ENCODE measurements at regions not wholly inside any gene's neighbourhood (a gene's known extent, or its start where the extent isn't known, plus 50 kb on each side); places are given as distances from the start of the nearest gene placed in this dataset.

DNA sequence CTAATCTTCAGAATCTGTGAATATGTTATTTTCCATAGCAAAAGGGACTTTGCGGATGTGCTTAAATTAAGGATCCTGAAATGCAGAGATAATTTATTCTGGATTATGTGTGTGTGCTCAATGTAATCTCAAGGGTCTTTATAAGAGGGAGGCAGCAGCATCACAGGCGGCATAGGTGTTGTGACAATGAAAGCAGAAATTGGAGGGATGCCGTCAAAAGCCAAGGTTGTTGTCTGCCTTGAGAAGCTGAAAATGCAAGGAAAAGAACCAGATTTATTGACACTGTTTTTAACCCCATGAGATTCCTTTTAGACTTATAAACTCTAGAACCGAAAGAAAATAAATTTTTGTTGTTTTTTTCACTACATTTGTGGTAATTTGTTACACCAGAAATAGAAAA is 948.5 kb downstream of the TLE4 start:
- Histone ChIP-seq H3K9me3 (ENCODE audit: insufficient read depth, low read depth, low read length) (no peaks in the 10 kb centered on the region), H3K27me3 (ENCODE audit: insufficient read depth, low read length) (no peaks in the 10 kb centered on the region), H3K27ac (ENCODE audit: low read length) (no peak overlapping the region)

DNA sequence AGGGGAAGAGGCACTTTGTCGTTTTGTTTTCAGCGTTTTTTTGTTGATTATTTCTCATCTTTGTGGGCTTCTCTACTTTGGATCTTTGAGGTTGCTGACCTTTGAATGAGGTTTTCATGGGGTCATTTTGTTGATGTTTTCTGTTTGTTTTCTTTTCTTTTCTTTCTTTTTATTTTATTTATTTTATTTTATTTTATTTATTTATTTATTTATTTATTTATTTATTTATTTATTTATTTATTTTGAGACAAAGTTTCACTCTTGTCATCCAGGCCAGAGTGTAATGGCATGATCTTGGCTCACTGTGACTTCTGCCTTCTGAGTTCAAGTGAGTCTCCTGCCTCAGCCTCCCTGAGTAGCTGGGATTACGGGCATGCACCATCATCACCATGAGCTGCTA is 946.7 kb downstream of the TLE4 start:
- Histone ChIP-seq H3K9ac (ENCODE audit: low read depth, low read length) (no peak overlapping the region), H3K36me3 (ENCODE audit: insufficient read depth, low read depth, low read length) (no peaks in the 10 kb centered on the region), H3K9me3 (ENCODE audit: insufficient read depth, low read depth, low read length) (no peaks in the 10 kb centered on the region), H3K4me1 (ENCODE audit: insufficient read depth, low read length) (no peaks in the 10 kb centered on the region), H3K27me3 (ENCODE audit: insufficient read depth, low read length) (no peaks in the 10 kb centered on the region), H3K4me3 (ENCODE audit: low read length) (no peak overlapping the region), H3K27ac (ENCODE audit: low read length) (no peak overlapping the region)

More for the DNA sequence above, 948.5 kb downstream of the TLE4 start:
- no peak overlapping the region for H3K4me3 ChIP-seq (ENCODE audit: low read length)
- no peak overlapping the region for H3K9ac ChIP-seq (ENCODE audit: low read depth, low read length)
- H3K4me1 ChIP-seq (ENCODE audit: insufficient read depth, low read length): no peaks in the 10 kb centered on the region
- no peaks in the 10 kb centered on the region for H3K36me3 ChIP-seq (ENCODE audit: insufficient read depth, low read depth, low read length)

DNA sequence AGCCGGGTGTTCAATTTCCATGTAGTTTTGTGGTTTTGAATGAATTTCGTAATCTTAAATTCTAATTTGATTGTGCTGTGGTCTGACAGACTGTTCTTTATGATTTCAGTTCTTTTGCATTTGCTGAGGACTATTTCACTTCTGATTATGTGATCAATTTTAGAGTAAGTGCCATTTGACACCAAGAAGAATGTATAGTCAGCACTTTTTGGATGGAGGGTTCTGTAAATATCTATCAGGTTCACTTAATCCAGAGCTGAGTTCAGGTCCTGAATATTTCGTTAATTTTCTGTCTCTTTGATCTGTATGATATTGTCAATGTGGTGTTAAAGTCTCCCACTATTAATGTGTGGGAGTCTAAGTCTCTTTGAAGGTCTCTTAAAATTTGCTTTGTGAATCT is 944.9 kb downstream of the TLE4 start:
- no peak overlapping the region for H3K9ac ChIP-seq (ENCODE audit: low read depth, low read length)
- no peaks in the 10 kb centered on the region for H3K27me3 ChIP-seq (ENCODE audit: insufficient read depth, low read length)
- H3K27ac ChIP-seq (ENCODE audit: low read length): no peak overlapping the region
- no peaks in the 10 kb centered on the region for H3K36me3 ChIP-seq (ENCODE audit: insufficient read depth, low read depth, low read length)
- H3K4me1 ChIP-seq (ENCODE audit: insufficient read depth, low read length): no peaks in the 10 kb centered on the region
- no peak overlapping the region for H3K4me3 ChIP-seq (ENCODE audit: low read length)
- H3K9me3 ChIP-seq (ENCODE audit: insufficient read depth, low read depth, low read length): no peaks in the 10 kb centered on the region

DNA sequence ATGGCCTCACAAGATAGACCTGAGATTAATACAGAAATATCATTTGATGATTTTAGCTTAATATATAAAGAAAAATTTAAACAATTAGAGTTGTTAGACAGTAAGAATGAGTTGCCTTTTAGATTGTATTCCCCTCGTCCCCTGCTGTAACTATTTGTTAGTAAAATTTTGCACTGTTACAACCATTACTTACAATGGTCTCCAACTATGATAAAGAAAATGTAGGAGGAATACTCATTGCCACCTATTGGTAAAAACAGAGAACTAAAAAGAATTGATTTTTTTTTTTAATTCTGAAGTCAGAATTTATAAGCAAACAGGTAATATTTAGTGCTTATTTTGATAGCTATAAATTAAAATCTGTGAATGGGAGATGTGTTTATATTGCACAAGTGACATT is 937.6 kb downstream of the TLE4 start:
- no peak overlapping the region for H3K27ac ChIP-seq (ENCODE audit: low read length)
- no peaks in the 10 kb centered on the region for H3K4me1 ChIP-seq (ENCODE audit: insufficient read depth, low read length)
- H3K9ac ChIP-seq (ENCODE audit: low read depth, low read length): no peak overlapping the region
- H3K36me3 ChIP-seq (ENCODE audit: insufficient read depth, low read depth, low read length): no peaks in the 10 kb centered on the region
- H3K9me3 ChIP-seq (ENCODE audit: insufficient read depth, low read depth, low read length): no peaks in the 10 kb centered on the region
- H3K27me3 ChIP-seq (ENCODE audit: insufficient read depth, low read length): no peaks in the 10 kb centered on the region
- no peak overlapping the region for H3K4me3 ChIP-seq (ENCODE audit: low read length)

DNA sequence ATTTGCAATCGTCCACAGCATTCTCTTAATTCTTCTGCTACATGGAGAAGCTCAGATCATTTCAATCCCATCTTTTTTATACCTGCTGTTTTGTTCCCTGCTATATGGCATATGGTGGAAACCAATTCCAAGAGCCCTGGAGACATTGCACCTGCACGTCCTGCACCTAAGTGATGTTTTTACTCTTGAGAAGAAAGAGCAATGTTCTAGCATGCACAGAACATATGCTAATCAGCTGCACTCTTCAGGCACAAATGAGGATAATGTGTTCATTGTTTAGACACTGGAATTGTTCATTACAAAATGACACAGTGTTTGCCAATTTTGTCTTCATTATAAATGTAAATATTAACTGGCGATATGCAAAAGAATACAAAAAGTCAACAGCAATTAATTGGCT is 935.8 kb downstream of the TLE4 start:
- Histone ChIP-seq H3K36me3 (ENCODE audit: insufficient read depth, low read depth, low read length) (no peaks in the 10 kb centered on the region), H3K9me3 (ENCODE audit: insufficient read depth, low read depth, low read length) (no peaks in the 10 kb centered on the region), H3K9ac (ENCODE audit: low read depth, low read length) (no peak overlapping the region), H3K27me3 (ENCODE audit: insufficient read depth, low read length) (no peaks in the 10 kb centered on the region), H3K27ac (ENCODE audit: low read length) (no peak overlapping the region), H3K4me3 (ENCODE audit: low read length) (no peak overlapping the region), H3K4me1 (ENCODE audit: insufficient read depth, low read length) (no peaks in the 10 kb centered on the region)

DNA sequence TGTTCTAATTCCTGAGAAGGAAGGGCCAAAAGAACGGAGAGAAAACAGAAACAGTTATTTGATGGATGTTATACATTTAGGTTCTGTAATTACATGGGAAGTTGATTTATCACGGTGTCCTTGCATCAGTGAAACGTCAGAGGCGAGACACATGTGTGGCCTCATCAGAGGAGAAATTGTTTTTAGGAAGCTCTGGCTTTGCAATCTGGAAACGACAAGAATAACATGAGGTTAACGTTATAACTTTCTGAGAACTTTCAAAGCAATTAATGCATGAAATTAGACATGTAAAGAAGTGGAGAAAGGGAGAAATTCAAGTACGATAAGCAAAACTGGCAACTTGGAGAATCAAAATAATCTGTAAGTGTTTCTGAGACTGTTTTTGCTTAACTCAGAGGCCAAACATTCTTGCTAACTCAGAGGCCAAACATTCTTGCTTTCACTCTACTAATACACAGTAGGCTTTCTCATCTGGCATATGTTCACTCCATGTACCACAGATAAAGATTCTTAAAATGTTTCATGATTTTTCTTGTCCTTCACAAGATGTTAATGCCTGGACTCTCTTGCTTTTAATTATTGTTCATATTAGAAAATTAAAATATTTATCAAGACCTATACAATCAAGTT is 933.0 kb downstream of the TLE4 start:
- Histone ChIP-seq H3K27me3 (ENCODE audit: insufficient read depth, low read length) (no peaks in the 10 kb centered on the region), H3K4me3 (ENCODE audit: low read length) (no peak overlapping the region), H3K4me1 (ENCODE audit: insufficient read depth, low read length) (no peaks in the 10 kb centered on the region), H3K9ac (ENCODE audit: low read depth, low read length) (no peak overlapping the region), H3K9me3 (ENCODE audit: insufficient read depth, low read depth, low read length) (no peaks in the 10 kb centered on the region), H3K27ac (ENCODE audit: low read length) (no peak overlapping the region), H3K36me3 (ENCODE audit: insufficient read depth, low read depth, low read length) (no peaks in the 10 kb centered on the region)

DNA sequence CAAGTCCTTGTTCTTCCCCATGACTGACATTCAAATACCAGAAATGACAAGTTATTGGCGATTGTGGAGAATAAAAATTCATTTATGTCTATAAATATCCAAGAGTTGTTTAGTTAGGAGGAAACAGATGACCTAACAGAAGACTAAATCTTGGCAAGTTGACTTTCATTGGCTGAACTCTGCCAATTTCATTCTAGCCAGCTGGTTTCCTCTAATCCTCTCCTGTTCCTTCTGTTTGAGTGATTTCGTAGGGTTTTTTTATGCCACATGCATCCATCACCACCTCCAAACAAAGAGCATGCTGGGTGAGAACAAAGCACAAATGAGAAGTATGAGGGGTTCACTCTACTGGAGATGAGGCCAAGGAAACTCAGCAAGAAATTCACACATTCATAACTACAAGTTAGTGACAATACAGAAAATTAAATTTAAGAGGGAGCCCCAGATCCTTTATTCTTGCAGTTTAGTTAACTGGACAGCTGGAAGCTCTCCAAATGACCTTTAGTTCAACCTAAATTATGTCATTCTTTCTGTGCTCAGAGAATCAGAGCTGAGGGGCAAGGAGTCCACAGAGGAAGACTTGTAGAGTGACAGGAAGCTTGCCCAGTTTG is 932.0 kb downstream of the TLE4 start:
- H3K27ac ChIP-seq (ENCODE audit: low read length): no peak overlapping the region
- no peaks in the 10 kb centered on the region for H3K36me3 ChIP-seq (ENCODE audit: insufficient read depth, low read depth, low read length)
- H3K9ac ChIP-seq (ENCODE audit: low read depth, low read length): no peak overlapping the region
- H3K9me3 ChIP-seq (ENCODE audit: insufficient read depth, low read depth, low read length): no peaks in the 10 kb centered on the region
- H3K4me1 ChIP-seq (ENCODE audit: insufficient read depth, low read length): no peaks in the 10 kb centered on the region
- H3K4me3 ChIP-seq (ENCODE audit: low read length): no peak overlapping the region
- no peaks in the 10 kb centered on the region for H3K27me3 ChIP-seq (ENCODE audit: insufficient read depth, low read length)

DNA sequence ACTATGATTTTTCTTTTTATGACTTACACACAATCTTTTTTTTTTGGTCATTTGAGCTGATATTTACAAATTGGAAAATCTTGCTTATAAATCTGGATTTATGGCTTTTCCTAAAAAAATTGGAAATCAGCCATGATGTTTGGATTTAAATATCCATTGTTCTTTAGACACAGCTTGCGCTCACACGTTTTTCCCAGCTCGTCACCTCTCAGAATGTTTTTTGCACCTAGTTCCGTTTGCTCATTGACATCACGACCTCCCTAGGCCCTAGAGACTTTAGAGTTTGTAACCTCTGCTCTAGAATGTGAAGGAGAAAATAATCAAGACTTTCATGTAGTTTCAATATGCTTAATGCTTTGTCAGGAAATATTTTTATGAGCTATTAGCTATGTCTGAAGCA is 930.5 kb downstream of the TLE4 start:
- no peaks in the 10 kb centered on the region for H3K9me3 ChIP-seq (ENCODE audit: insufficient read depth, low read depth, low read length)
- H3K4me1 ChIP-seq (ENCODE audit: insufficient read depth, low read length): no peaks in the 10 kb centered on the region
- H3K27me3 ChIP-seq (ENCODE audit: insufficient read depth, low read length): no peaks in the 10 kb centered on the region
- H3K4me3 ChIP-seq (ENCODE audit: low read length): no peak overlapping the region
- no peaks in the 10 kb centered on the region for H3K36me3 ChIP-seq (ENCODE audit: insufficient read depth, low read depth, low read length)
- H3K9ac ChIP-seq (ENCODE audit: low read depth, low read length): no peak overlapping the region
- no peak overlapping the region for H3K27ac ChIP-seq (ENCODE audit: low read length)

DNA sequence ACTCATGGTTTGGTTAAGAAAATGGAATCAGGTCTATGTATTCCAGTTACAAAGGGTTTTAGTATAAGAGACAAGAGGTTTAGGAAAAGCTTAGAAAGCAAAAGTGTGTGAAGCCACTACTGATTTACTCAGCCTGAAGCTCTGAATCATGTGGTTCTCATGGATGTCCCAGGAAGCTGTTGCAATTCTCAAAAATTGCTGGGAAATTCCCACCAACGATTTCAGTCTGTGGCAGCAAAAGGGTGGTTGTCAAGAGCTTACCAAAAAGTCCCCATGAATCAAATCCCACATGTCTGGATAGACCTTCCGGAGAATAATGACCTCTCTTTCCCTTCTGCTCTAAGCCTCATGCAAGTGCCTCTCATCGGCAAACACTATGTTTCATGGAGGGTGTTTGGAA is 929.9 kb downstream of the TLE4 start:
- Histone ChIP-seq H3K9ac (ENCODE audit: low read depth, low read length) (no peak overlapping the region), H3K4me1 (ENCODE audit: insufficient read depth, low read length) (no peaks in the 10 kb centered on the region), H3K27me3 (ENCODE audit: insufficient read depth, low read length) (no peaks in the 10 kb centered on the region), H3K4me3 (ENCODE audit: low read length) (no peak overlapping the region), H3K9me3 (ENCODE audit: insufficient read depth, low read depth, low read length) (no peaks in the 10 kb centered on the region), H3K27ac (ENCODE audit: low read length) (no peak overlapping the region), H3K36me3 (ENCODE audit: insufficient read depth, low read depth, low read length) (no peaks in the 10 kb centered on the region)

DNA sequence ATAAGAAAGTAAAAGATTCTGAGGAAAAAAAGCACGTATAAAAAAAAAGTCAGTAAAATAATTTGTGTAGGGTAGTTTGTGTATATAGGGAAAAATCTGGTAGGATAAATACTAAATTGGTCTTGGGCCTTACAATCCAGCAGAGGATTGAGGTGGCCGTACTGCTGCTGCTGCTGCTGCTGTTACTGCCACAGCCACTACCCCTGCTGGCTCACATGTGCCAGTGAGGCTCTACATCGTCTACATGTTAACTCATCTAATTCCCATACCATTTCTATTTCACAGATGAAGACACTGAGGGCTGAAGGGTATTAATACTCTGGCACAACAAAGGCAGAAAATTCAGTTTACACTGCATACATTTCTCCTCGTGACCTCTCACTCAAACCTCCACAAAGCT is 928.5 kb downstream of the TLE4 start:
- Histone ChIP-seq H3K27me3 (ENCODE audit: insufficient read depth, low read length) (no peaks in the 10 kb centered on the region), H3K4me3 (ENCODE audit: low read length) (no peak overlapping the region), H3K36me3 (ENCODE audit: insufficient read depth, low read depth, low read length) (no peaks in the 10 kb centered on the region), H3K9ac (ENCODE audit: low read depth, low read length) (no peak overlapping the region), H3K4me1 (ENCODE audit: insufficient read depth, low read length) (no peaks in the 10 kb centered on the region), H3K27ac (ENCODE audit: low read length) (no peak overlapping the region), H3K9me3 (ENCODE audit: insufficient read depth, low read depth, low read length) (no peaks in the 10 kb centered on the region)

DNA sequence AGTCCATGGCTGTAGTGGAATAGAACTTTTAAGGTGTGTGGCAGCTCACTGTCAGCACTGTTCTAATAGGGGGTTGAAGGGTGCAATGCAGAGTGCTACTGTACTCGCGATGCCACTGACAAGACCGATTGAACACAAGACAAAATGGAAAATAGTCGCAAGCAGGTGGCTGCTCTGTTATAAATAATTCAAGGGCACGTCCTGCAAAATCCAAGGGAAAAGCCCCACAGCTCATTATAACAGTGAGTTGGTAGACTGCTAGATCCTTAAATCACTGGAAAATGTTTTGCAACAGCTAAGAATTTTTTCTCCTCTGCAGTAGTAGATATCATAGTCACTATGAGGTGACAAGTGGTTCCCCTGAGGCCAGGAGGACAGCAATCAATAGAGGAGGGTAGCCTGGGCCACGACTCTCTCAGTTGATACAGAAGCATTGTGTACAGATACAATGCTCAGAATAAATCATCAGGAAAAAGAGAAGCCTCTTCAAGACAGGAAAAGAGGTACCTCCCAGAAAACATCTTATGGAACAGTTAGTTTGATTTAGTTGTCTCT is 926.3 kb downstream of the TLE4 start:
- Histone ChIP-seq H3K9ac (ENCODE audit: low read depth, low read length) (no peak overlapping the region), H3K36me3 (ENCODE audit: insufficient read depth, low read depth, low read length) (no peaks in the 10 kb centered on the region), H3K4me3 (ENCODE audit: low read length) (no peak overlapping the region), H3K27ac (ENCODE audit: low read length) (no peak overlapping the region), H3K27me3 (ENCODE audit: insufficient read depth, low read length) (no peaks in the 10 kb centered on the region), H3K9me3 (ENCODE audit: insufficient read depth, low read depth, low read length) (no peaks in the 10 kb centered on the region), H3K4me1 (ENCODE audit: insufficient read depth, low read length) (no peaks in the 10 kb centered on the region)

DNA sequence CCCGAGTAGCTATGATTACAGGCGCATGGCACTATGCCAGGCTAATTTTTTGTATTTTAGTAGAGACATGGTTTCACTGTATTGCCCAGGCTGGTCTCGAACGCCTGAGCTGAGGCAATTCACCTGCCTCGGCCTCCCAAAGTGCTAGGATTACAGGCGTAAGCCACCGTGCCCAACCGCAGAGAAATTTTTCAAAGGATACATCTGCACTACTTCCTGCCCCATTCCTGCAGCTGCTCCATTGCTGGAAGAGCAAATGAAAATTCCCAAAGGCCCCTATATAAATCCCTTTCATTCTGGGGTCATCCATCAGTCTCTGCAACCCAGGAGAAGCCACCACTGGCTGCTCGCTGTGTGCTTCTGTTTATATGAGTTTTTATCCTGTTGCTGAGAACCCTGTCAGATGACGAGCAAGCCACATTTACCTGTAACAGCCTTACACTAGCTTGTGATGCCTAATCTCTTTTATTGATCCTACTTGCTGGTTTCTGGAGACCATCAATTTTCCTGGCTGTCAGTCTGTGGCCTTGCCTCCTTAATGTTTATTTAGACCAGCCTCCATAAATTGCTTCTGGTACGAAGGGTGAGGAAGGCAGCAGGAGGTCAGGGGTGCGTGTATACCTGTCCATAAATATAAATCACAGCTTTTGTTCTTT is 925.3 kb downstream of the TLE4 start:
- H3K4me3 ChIP-seq (ENCODE audit: low read length): no peak overlapping the region
- H3K27ac ChIP-seq (ENCODE audit: low read length): no peak overlapping the region
- H3K36me3 ChIP-seq (ENCODE audit: insufficient read depth, low read depth, low read length): no peaks in the 10 kb centered on the region

More for the DNA sequence above, 925.3 kb downstream of the TLE4 start:
- Histone ChIP-seq H3K9me3 (ENCODE audit: insufficient read depth, low read depth, low read length) (no peaks in the 10 kb centered on the region), H3K27me3 (ENCODE audit: insufficient read depth, low read length) (no peaks in the 10 kb centered on the region), H3K9ac (ENCODE audit: low read depth, low read length) (no peak overlapping the region), H3K4me1 (ENCODE audit: insufficient read depth, low read length) (no peaks in the 10 kb centered on the region)

Data from iPS-20b (cell line).